GM12872 (cell line): ENCODE measurements at regions not wholly inside any gene's neighbourhood (a gene's known extent, or its start where the extent isn't known, plus 50 kb on each side); places are given as distances from the start of the nearest gene placed in this dataset.

Experiments used
- CTCF ChIP-seq: IDR thresholded peaks from 3 replicates; pipeline ENCODE4 v1.5.1; 2011; ENCODE audit warnings: low read depth, mild to moderate bottlenecking, low read length, moderate library complexity; ENCODE audit not compliant: insufficient read depth

- no peak for TF ChIP-seq CTCF
Observed at GRCh38 chr3:104190681-104191080, 1176.0 kb upstream of the ALCAM start.

- TF ChIP-seq CTCF: no peak
Observed at GRCh38 chr3:104198131-104198530, 1168.6 kb upstream of the ALCAM start.

GRCh38 chr3:104206925-104207324 lies 1159.8 kb upstream of the ALCAM start:
- no peak for TF ChIP-seq CTCF

- no peak for TF ChIP-seq CTCF
Observed at GRCh38 chr3:104214277-104214676, 1152.4 kb upstream of the ALCAM start.

GRCh38 chr3:104214937-104215336 lies 1151.8 kb upstream of the ALCAM start:
- TF ChIP-seq CTCF: no peak

GRCh38 chr3:104234442-104235194 lies 1132.1 kb upstream of the ALCAM start:
- TF ChIP-seq CTCF: no peak

GRCh38 chr3:104244680-104245220 lies 1122.0 kb upstream of the ALCAM start:
- no peak for TF ChIP-seq CTCF
